SK-N-SH (cell line): ENCODE measurements at regions not wholly inside any gene's neighbourhood (a gene's known extent, or its start where the extent isn't known, plus 50 kb on each side); places are given as distances from the start of the nearest gene placed in this dataset.

Source experiments
- CTCF ChIA-PET: fragments of 300-600, 350-600 bp; formaldehyde crosslinking; extraction: SDS; loops from one replicate; lab custom pipeline; 2021; lab: Yijun Ruan, JAX
- POLR2A ChIA-PET: fragments of 350-600 bp; sonication (Branson Sonifier 250); formaldehyde crosslinking; extraction: SDS; loops from one replicate; lab custom pipeline; 2020; ENCODE audit warnings: antibody characterized with exemption, inconsistent platforms; lab: Yijun Ruan, JAX
- DNase-seq: peaks from one replicate; pipeline ENCODE4 v3.0.0; 2012
- H2AFZ ChIP-seq: fragments of 200-600 bp; sonication (generic); 2 replicates; pipeline ENCODE4 v1.8.1; 2016; ENCODE audit warnings: antibody characterized with exemption, mild to moderate bottlenecking, low read depth
- H3F3A ChIP-seq: fragments of 200-600 bp; sonication (generic); replicated peaks from 2 replicates; pipeline ENCODE3; 2016; ENCODE audit warnings: antibody characterized with exemption, mild to moderate bottlenecking; ENCODE audit not compliant: insufficient read depth
- H3K27ac ChIP-seq, 2 experiments: fragments of 200-500 bp in 1 of 2; fragments of 200-600 bp in 1 of 2; sonication (Bioruptor generic) in 1 of 2; sonication (generic), shearing (Covaris generic) in 1 of 2; 2 replicates each; pipeline versions ENCODE4 v1.5.1 to v1.6.1; 2014 to 2016; ENCODE audit warnings: low read depth in 2 of 2, inconsistent platforms in 1 of 2, low read length in 1 of 2, mild to moderate bottlenecking in 1 of 2, mixed read lengths in 1 of 2
- H3K27me3 ChIP-seq: fragments of 200-600 bp; sonication (generic), shearing (Covaris generic); 2 replicates; pipeline ENCODE4 v1.6.1; 2016; ENCODE audit warnings: mixed run types; ENCODE audit not compliant: insufficient read depth
- H3K36me3 ChIP-seq, 2 experiments: fragments of 200-500 bp in 1 of 2; fragments of 200-600 bp in 1 of 2; sonication (Bioruptor generic) in 1 of 2; sonication (generic) in 1 of 2; replicated peaks in 1 of 2; 2 replicates each; pipeline versions ENCODE3 to v1.5.1; 2014 to 2016; ENCODE audit warnings: low read length in 1 of 2, mild to moderate bottlenecking in 1 of 2; ENCODE audit not compliant: insufficient read depth in 2 of 2, control insufficient read depth in 1 of 2
- H3K4me1 ChIP-seq, 2 experiments: fragments of 200-500 bp in 1 of 2; fragments of 200-600 bp in 1 of 2; sonication (Bioruptor generic) in 1 of 2; sonication (generic), shearing (Covaris generic) in 1 of 2; 2 replicates each; pipeline versions ENCODE4 v1.5.1 to v1.6.1; 2014 to 2016; ENCODE audit warnings: low read depth in 1 of 2, low read length in 1 of 2, mixed run types in 1 of 2; ENCODE audit not compliant: insufficient read depth in 2 of 2, control insufficient read depth in 1 of 2
- H3K4me2 ChIP-seq: fragments of 200-600 bp; sonication (generic), shearing (Covaris generic); 2 replicates; pipeline ENCODE4 v1.6.1; 2017; ENCODE audit warnings: mixed run types
- H3K4me3 ChIP-seq, 2 experiments: fragments of 200-500 bp in 1 of 2; fragments of 200-600 bp in 1 of 2; sonication (Bioruptor generic) in 1 of 2; sonication (generic), shearing (Covaris generic) in 1 of 2; 2 replicates each; pipeline versions ENCODE4 v1.5.1 to v1.8.1; 2014 to 2016; ENCODE audit warnings: low read depth in 2 of 2, inconsistent platforms in 1 of 2, low read length in 1 of 2, mild to moderate bottlenecking in 1 of 2, mixed read lengths in 1 of 2, moderate library complexity in 1 of 2
- H3K79me2 ChIP-seq: fragments of 200-600 bp; sonication (generic); 2 replicates; pipeline ENCODE4 v1.8.1; 2017; ENCODE audit warnings: mild to moderate bottlenecking; ENCODE audit not compliant: insufficient read depth
- H3K9ac ChIP-seq: fragments of 200-600 bp; sonication (generic); 2 replicates; pipeline ENCODE4 v1.6.1; 2017; ENCODE audit warnings: mixed run types
- H3K9me2 ChIP-seq: fragments of 200-600 bp; sonication (generic); 2 replicates; pipeline ENCODE4 v1.6.1; 2017; ENCODE audit warnings: mixed run types
- H3K9me3 ChIP-seq: fragments of 200-600 bp; sonication (generic); 2 replicates; pipeline ENCODE4 v1.6.1; 2017; ENCODE audit warnings: mixed run types, mild to moderate bottlenecking, moderate library complexity
- H4K20me1 ChIP-seq: fragments of 200-600 bp; sonication (generic); 2 replicates; pipeline ENCODE4 v1.6.1; 2017; ENCODE audit warnings: mild to moderate bottlenecking, mixed run types; ENCODE audit not compliant: insufficient read depth
- FOSL2 ChIP-seq: IDR thresholded peaks from 2 replicates; pipeline ENCODE4 v1.4.0; 2012; ENCODE audit warnings: low read depth, mild to moderate bottlenecking, moderate library complexity, borderline replicate concordance
- GATA2 ChIP-seq: sonication (generic); formaldehyde crosslinking; IDR thresholded peaks from 2 replicates; pipeline ENCODE4 v1.5.0; 2020; ENCODE audit warnings: mild to moderate bottlenecking, missing genetic modification reagents
- NFIC ChIP-seq: IDR thresholded peaks from 2 replicates; pipeline ENCODE4 v1.4.0; 2012; ENCODE audit warnings: borderline replicate concordance
- POLR2AphosphoS5 ChIP-seq: IDR thresholded peaks from 2 replicates; pipeline ENCODE4 v1.6.1; 2012; ENCODE audit warnings: low read depth, low read length
- RAD21 ChIP-seq: IDR thresholded peaks from 2 replicates; pipeline ENCODE4 v1.6.1; 2012; ENCODE audit warnings: mild to moderate bottlenecking, low read length
- RFX5 ChIP-seq: IDR thresholded peaks from 2 replicates; pipeline ENCODE4 v1.6.1; 2012; ENCODE audit warnings: mild to moderate bottlenecking, improper control_type of control experiment, low read length
- SMC3 ChIP-seq: IDR thresholded peaks from 2 replicates; pipeline ENCODE4 v1.6.1; 2012; ENCODE audit warnings: low read depth, low read length, improper control_type of control experiment
- TCF12 ChIP-seq: IDR thresholded peaks from 2 replicates; pipeline ENCODE4 v1.4.0; 2012
- USF2 ChIP-seq: fragments of 150-350 bp; IDR thresholded peaks from 2 replicates; pipeline ENCODE4 v1.6.1; 2017; ENCODE audit warnings: antibody characterized with exemption, low read length, low read depth, borderline replicate concordance
- YY1 ChIP-seq: IDR thresholded peaks from 2 replicates; pipeline ENCODE4 v1.4.0; 2012; ENCODE audit warnings: low read depth, mild to moderate bottlenecking
- WGBS: methylation state at CpG from one replicate; pipeline ENCODE4 v1.1.6; 2017; ENCODE audit warnings: low lambda C conversion rate; 5-methylcytosine and 5-hydroxymethylcytosine counted together
- TF ChIP-seq, protein P1 (sequence below): fragments of 150-350 bp; IDR thresholded peaks from 2 replicates; pipeline ENCODE4 v1.6.1; 2016; ENCODE audit warnings: mild to moderate bottlenecking, low read depth, low read length

- no peaks in the 10 kb centered on the region for H3K36me3 ChIP-seq
- no peak overlapping the region for H3K4me2 ChIP-seq
- DNase-seq = no peak
- no peak overlapping the region for H3K9ac ChIP-seq
- TF ChIP-seq USF2 (no peak), NFIC (no peak), RFX5 (no peak), YY1 (no peak), RAD21 (no peak), GATA2 (CRISPR knock-in tag) (no peak)
- TF ChIP-seq, protein P1, sequence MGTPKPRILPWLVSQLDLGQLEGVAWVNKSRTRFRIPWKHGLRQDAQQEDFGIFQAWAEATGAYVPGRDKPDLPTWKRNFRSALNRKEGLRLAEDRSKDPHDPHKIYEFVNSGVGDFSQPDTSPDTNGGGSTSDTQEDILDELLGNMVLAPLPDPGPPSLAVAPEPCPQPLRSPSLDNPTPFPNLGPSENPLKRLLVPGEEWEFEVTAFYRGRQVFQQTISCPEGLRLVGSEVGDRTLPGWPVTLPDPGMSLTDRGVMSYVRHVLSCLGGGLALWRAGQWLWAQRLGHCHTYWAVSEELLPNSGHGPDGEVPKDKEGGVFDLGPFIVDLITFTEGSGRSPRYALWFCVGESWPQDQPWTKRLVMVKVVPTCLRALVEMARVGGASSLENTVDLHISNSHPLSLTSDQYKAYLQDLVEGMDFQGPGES = no peak
- ChIA-PET POLR2A (no interaction called here), CTCF (interaction anchor here (1.5 kb wide), 1 partner anchor 13 kb away, joined by 5 read pairs; no protein-coding TSS in a partner anchor)
- H3K27ac ChIP-seq = no peak overlapping the region
- no peaks in the 10 kb centered on the region; a peak in 1 of 4 replicates for H3K4me1 ChIP-seq
- H4K20me1 ChIP-seq = no peaks in the 10 kb centered on the region
- no peak overlapping the region for H3K4me3 ChIP-seq
- H3K9me3 ChIP-seq = no peaks in the 10 kb centered on the region
- no peaks in the 10 kb centered on the region for H3K27me3 ChIP-seq
- WGBS = 69% methylated on average over 3 of the region's 3 CpGs
- no peaks in the 10 kb centered on the region for H3F3A ChIP-seq
- no peaks in the 10 kb centered on the region for H3K9me2 ChIP-seq
- no peak overlapping the region for H2AFZ ChIP-seq
- no peaks in the 10 kb centered on the region for H3K79me2 ChIP-seq
Observed at GRCh38 chr6:87943191-87943590, 104.5 kb upstream of the SPACA1 start.

DNA sequence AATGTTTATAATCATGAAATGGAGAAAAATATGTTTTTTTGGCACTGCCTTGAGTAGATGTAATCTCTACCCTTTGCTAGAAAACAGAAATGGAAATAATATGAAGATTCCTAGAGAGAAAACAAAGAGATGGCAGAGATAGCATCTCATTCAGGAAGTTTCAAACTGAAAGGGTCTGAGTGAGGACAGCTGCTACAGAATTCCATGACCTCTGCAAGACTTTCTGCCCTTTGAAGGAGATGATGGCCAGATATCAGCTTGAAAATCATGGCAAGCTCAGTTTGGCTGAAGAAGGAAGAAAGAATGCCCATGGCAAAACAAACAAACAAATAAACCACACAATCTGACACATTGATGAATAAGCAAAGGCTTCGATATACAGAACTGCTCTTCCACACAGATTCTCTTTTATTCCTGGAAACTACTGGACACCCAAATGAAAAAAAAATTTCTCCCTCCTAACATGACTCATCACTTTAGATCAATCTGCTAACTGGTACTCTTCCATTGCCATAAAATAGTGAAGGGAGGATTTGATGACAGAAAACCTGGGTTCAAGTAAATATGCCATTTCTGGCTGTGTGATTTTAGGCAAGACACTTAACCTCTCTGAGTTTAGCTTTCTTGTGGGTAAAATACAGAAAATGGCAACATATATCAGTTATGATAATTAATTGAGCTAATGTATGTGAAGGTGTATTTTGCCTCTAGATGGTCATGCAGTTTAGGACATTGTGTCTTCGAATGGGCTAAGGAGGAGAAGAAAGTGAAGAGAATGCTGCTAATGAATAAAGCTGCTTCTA lies 105.9 kb upstream of the SPACA1 start:
- Histone ChIP-seq H3K9ac (no peak overlapping the region), H3K4me1 (no peaks in the 10 kb centered on the region; a peak in 1 of 4 replicates), H3K27ac (no peak overlapping the region), H3K4me3 (no peak overlapping the region), H3F3A (no peaks in the 10 kb centered on the region), H4K20me1 (no peaks in the 10 kb centered on the region), H3K4me2 (no peak overlapping the region), H3K27me3 (no peaks in the 10 kb centered on the region), H3K9me2 (no peaks in the 10 kb centered on the region), H2AFZ (no peak overlapping the region), H3K36me3 (no peaks in the 10 kb centered on the region), H3K9me3 (no peaks in the 10 kb centered on the region), H3K79me2 (no peaks in the 10 kb centered on the region)
- 27% methylated on average over 2 of the region's 2 CpGs for WGBS
- ChIA-PET CTCF (interaction anchor here (1.5 to 2.0 kb wide), 3 partner anchors 11 to 929 kb away, joined by 4 to 8 read pairs (median 5); no protein-coding TSS in a partner anchor), POLR2A (no interaction called here)
- no peak for TF ChIP-seq TCF12
- TF ChIP-seq POLR2AphosphoS5 = no peak
- no peak for TF ChIP-seq FOSL2
- TF ChIP-seq SMC3 = no peak
- DNase-seq = no peak
